Kidney glomerular epithelial cell (primary cell): ENCODE measurements at regions not wholly inside any gene's neighbourhood (a gene's known extent, or its start where the extent isn't known, plus 50 kb on each side); places are given as distances from the start of the nearest gene placed in this dataset.

ENCODE experiments used
- DNase-seq: peaks from one replicate; lab custom pipeline; 2025; lab: John Stamatoyannopoulos, UW

DNA sequence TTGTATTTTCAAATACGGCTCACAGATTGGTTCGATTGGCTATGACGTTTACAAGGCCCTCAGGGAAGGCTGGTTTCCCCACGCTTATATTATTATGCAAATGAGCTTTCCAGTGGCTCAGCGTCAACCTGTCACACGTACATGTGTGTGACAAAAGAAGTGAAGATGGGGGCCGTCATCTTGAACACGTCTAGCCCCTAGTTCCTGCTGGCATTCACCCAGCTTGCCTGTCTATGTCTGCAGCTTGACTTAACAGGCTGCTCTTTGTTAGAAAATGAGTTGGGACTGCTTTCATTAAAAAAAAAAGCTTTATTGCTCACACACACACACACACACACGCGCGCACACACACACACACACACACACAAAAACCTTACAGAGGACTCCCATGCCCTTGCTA, 283.6 kb upstream of the CTSO start:
- no peak for DNase-seq

DNA sequence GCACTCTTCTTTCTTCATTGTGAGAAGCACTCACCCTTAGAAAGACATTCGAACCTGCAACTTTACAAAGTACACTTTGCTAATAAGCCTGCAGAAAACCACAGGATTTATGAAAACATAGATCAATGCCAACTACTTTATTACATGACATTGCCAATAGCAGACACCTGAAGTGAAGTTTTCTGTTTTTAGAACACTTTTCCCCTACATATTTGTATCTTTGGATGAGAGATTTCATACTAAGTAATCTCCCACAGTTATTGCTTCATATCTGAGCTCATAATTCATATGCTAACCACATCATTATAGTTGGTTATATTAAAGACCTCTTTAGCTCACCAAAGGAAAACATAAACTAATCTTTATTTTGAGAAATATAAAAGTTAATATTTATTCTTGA, 276.5 kb upstream of the CTSO start:
- DNase-seq = no peak

GRCh38 chr4:156228676-156229075, 275.0 kb upstream of the CTSO start:
- no peak for DNase-seq

- no peak for DNase-seq
Measured at GRCh38 chr4:156227321-156227720, 273.7 kb upstream of the CTSO start.

GRCh38 chr4:156223985-156224384, 270.3 kb upstream of the CTSO start:
- no peak for DNase-seq

DNA sequence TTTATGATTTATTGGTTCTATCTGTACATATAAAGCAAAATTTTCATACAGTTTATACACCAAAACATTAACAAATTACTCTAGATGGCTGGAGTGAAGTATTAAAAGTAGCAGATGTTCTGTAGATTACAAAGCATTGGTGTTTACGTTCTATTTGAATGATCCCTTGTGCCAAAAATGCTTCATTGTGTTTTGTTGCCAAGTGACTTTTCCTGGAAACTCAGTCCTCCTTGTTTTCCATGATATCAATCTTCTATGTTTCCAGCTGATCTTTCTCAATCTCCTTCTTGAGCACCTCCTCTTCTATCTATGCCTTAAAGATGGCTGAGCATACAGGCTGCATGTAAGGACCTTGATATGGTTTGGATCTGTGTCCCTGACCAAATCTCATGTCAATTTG, 263.6 kb upstream of the CTSO start:
- no peak for DNase-seq

DNA sequence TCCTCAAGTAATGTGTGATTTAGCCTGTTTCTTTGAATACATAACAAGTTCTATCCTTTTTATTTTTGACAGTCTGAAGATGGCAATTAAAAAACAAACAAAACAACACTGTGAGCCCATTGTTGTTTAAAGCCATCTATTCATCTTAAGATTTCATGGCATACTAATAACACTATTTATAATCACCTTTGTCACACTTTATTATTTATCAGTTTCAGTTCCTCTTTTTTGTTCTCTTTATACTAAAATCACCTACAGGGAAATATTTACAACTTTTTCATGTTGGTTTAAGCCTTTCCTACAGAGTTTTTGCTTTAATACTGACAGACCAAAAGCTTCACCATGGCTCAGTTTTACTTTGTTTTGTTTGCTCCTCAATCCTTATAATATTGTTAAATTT, 247.4 kb upstream of the CTSO start:
- no peak for DNase-seq

DNA sequence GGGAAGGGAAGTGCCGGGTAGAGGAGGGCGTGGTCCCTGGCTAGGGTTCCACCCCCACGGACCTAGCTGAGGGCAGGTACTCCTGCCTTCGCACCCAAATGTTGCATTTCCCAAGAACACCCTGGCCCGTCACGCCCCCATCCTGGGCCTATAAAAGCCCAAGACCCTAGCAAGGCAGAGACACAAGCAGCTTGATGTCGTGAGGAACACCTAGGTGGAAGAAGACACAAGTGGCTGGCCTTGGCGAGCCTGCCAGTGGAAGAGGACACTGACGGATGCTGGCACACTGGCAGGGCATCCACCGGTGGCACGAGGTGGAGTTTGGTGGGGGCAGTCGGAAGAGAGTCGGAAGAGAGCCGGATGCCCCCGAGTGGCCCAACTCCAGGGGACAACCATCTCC, 244.8 kb upstream of the CTSO start:
- no peak for DNase-seq

GRCh38 chr4:156197216-156197615, 243.6 kb upstream of the CTSO start:
- peak; percentile 47 for DNase-seq

DNA sequence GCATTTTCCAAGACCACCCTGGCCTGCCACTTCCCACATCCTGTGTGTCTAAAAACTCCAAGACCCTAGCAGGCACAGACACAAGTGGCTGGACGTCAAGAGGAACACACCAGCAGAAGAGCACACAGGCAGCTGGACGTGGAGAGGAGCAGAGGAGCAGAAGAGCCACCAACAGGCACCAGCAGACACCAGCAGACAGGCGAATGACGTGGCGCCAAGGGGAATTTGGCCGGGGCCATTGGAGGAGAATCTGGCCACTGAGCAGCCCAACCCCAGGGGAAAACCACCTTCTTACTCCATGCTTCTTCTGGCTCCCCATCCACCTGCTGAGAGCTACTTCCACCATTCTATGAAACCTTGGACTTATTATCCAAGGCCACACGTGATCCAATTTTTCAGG, 243.1 kb upstream of the CTSO start:
- no peak for DNase-seq

DNA sequence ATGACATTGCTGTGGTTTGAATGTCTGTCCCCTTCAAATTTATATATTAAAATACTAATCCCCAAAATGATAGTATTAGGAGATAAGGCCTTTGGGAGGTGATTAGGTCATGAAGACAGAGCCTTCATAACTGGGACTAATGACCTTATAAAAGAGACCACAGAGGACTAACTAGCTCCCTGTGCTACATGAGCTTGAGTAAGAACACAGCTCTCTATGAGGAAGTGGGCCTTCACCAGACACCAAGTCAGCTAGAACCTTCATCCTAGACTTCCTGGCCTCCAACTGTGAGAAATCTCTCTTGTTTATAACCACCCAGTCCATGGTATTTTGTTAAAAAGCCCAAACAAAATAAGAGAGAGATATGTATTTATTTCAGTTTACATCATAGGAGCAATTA, 242.2 kb upstream of the CTSO start:
- DNase-seq = no peak

GRCh38 chr4:156194896-156195295, 241.2 kb upstream of the CTSO start:
- no peak for DNase-seq

GRCh38 chr4:156193800-156194199, 240.1 kb upstream of the CTSO start:
- no peak for DNase-seq

DNA sequence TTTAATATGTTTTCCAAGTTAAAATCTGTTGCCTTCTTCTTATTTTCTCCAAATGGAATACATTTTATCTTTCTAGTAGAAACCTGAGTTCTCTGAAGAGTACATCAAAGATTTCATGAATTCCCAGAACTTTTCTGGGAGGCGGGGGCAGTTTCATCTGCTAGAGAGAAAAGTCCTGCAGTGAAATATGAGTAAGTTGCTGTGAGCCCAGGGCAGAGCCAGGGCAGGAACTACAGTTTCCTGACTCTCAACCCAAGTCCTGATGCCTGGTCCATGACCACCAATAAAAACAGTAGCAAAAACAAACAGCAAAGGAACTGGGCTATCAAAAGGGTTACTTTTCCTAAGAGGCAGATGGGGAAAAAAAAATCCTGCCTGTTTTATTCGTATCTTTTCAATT, 239.4 kb upstream of the CTSO start:
- peak; percentile 24 for DNase-seq

DNA sequence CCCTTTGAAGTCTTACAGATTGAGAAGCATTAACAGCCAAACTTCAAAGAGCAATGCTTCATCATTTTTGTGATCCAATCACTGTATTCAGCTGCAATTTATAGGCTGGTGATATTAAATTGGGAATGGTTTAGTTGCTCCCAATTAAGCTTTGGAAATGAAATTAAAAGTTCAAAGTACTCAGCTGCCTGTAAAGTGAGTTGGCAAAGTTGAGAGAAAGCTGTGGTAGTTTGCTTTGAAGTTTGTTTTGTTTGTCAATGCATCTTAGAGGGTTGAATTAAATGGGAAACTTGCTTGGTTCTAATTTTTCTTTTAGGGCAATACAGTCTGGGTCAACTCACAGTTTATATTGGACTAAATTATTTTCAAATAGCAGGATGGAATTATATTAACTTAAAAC, 238.4 kb upstream of the CTSO start:
- DNase-seq = no peak

GRCh38 chr4:156191044-156191781, 237.5 kb upstream of the CTSO start:
- DNase-seq = no peak

DNA sequence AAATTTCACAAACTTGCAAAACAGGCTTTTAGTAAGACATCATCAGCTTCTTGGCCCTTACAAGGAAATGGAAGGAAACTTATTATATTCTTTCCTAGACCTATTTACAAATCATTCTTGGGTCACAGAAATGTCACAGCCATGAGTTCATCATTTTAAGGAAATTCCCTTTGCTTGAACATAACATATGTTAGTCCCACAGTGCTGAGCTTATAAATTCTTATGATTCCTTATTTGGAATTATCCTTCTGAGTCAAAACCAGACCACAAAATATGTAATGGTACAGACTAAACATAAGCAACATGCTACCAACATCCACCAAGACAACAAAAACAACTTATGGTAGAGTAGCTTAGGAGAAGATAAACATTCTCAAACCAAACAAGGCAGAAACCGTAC, 236.9 kb upstream of the CTSO start:
- DNase-seq = peak; percentile 10

DNA sequence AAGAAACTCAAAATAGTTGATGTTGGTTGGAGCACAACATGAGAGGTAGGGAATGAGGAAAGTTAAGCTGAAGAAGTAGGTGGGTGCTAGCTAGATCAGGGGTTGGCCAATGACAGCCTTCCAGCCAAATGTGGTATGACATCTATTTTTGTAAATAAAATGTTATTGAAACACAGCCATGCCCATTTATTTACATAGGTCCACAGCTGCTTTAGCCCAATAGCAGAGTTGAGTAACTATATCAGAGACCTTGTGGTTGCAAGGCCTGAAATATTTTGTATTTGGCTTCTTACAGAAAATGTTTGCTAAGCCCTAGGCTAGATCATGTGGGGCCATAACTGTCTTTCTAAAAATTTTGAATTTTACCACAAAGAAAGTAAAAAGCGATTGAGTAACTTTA, 234.9 kb upstream of the CTSO start:
- DNase-seq = no peak

GRCh38 chr4:156186111-156186510, 232.4 kb upstream of the CTSO start:
- no peak for DNase-seq

GRCh38 chr4:156185514-156186055, 231.9 kb upstream of the CTSO start:
- no peak for DNase-seq

- no peak for DNase-seq
Measured at GRCh38 chr4:156182269-156182668, 228.6 kb upstream of the CTSO start.

- peak; percentile 34 for DNase-seq
Measured at GRCh38 chr4:156177941-156178340, 224.3 kb upstream of the CTSO start.

DNA sequence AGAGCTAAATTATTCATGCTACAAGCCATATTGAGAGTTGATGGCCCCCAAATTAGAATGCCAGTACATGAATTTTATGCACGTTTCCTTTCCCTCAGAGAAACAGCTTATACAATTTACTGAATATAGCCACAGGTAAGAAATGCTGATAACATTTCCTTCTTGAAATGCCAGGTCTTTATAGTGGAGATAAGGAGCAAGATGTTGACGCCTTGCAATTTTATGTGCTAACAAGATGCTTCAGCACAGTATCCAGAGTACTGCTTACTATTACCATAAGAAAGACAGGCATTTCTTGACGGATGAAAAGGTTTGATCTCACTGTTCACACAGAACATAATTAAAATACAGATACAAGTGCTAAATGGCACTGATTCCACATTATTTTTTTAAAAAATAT, 223.2 kb upstream of the CTSO start:
- no peak for DNase-seq

GRCh38 chr4:156173937-156174336, 220.3 kb upstream of the CTSO start:
- no peak for DNase-seq
